GM18951 (cell line): ENCODE measurements at regions not wholly inside any gene's neighbourhood (a gene's known extent, or its start where the extent isn't known, plus 50 kb on each side); places are given as distances from the start of the nearest gene placed in this dataset.
"Not testable (repeated sequence)": the region's sequence is repeated elsewhere in the genome, so short reads cannot be mapped to it uniquely, and the experiment has no call there.

Experiments
- POLR2A ChIP-seq: IDR thresholded peaks from 4 replicates; pipeline ENCODE4 v1.6.1; 2011; ENCODE audit warnings: mild to moderate bottlenecking; ENCODE audit not compliant: insufficient read length, insufficient read depth; ENCODE audit errors: extremely low read depth
- in situ Hi-C: fragments of 300-500 bp; cut with MboI; formaldehyde crosslinking; loops from one replicate; pipeline ENCODE4 v1.12.0; 2022; ENCODE audit warnings: low sequenced_read_pairs, mixed read lengths, inconsistent platforms; ENCODE audit not compliant: unreplicated experiment

GRCh38 chr5:18797222-18797621, 1163.0 kb downstream of the TAF11L14 start:
- in situ Hi-C loops, result no loop called here
- no peak for TF ChIP-seq POLR2A

GRCh38 chr5:18798058-18798457, 1163.8 kb downstream of the TAF11L14 start:
- in situ Hi-C loops, result no loop called here

GRCh38 chr5:18799482-18800128, 1165.3 kb downstream of the TAF11L14 start:
- no peak for TF ChIP-seq POLR2A
- in situ Hi-C loops, result no loop called here

More at GRCh38 chr5:18798058-18798457, 1163.8 kb downstream of the TAF11L14 start:
- no peak for TF ChIP-seq POLR2A

GRCh38 chr5:18800293-18801025, 1166.2 kb downstream of the TAF11L14 start:
- TF ChIP-seq POLR2A, result no peak
- in situ Hi-C loops, result no loop called here

- in situ Hi-C loops, result not testable (repeated sequence)
Observed at GRCh38 chr5:18801413-18801812, 1167.2 kb downstream of the TAF11L14 start.

- in situ Hi-C loops, result no loop called here
- TF ChIP-seq POLR2A, result no peak
Observed at GRCh38 chr5:18802336-18802735, 1168.1 kb downstream of the TAF11L14 start.

- in situ Hi-C loops, result no loop called here
- TF ChIP-seq POLR2A, result no peak
Observed at GRCh38 chr5:18805376-18805775, 1171.1 kb downstream of the TAF11L14 start.

GRCh38 chr5:18807256-18808149, 1173.2 kb downstream of the TAF11L14 start:
- no peak for TF ChIP-seq POLR2A
- in situ Hi-C loops, result no loop called here

GRCh38 chr5:18811661-18812060, 1176.3 kb downstream of the CDH18 start:
- TF ChIP-seq POLR2A, result no peak
- in situ Hi-C loops, result no loop called here

- in situ Hi-C loops, result no loop called here
- no peak for TF ChIP-seq POLR2A
Observed at GRCh38 chr5:18828351-18828750, 1159.6 kb downstream of the CDH18 start.

GRCh38 chr5:18829539-18829938, 1158.5 kb downstream of the CDH18 start:
- no peak for TF ChIP-seq POLR2A
- in situ Hi-C loops, result no loop called here

- no peak for TF ChIP-seq POLR2A
- in situ Hi-C loops, result no loop called here
Observed at GRCh38 chr5:18850216-18850615, 1137.8 kb downstream of the CDH18 start.

- in situ Hi-C loops, result no loop called here
- no peak for TF ChIP-seq POLR2A
Observed at GRCh38 chr5:18872978-18873377, 1115.0 kb downstream of the CDH18 start.
